Smooth muscle cell (in vitro differentiated cells): ENCODE measurements at regions not wholly inside any gene's neighbourhood (a gene's known extent, or its start where the extent isn't known, plus 50 kb on each side); places are given as distances from the start of the nearest gene placed in this dataset.

ENCODE experiments used
- DNase-seq: peaks from one replicate; lab custom pipeline; 2025; ENCODE audit not compliant: unreplicated experiment; lab: John Stamatoyannopoulos, UW
- H2AFZ ChIP-seq: fragments of 200-600 bp; sonication (generic); 2 replicates; pipeline ENCODE4 v1.6.0; 2016; ENCODE audit warnings: antibody characterized with exemption, low read depth, mild to moderate bottlenecking
- H3F3A ChIP-seq: fragments of 200-600 bp; sonication (generic); 2 replicates; pipeline ENCODE4 v1.6.0; 2017; ENCODE audit warnings: antibody characterized with exemption, low read depth
- H3K27ac ChIP-seq: fragments of 200-600 bp; sonication (generic); 2 replicates; pipeline ENCODE4 v1.5.1; 2016; ENCODE audit warnings: low read depth, mild to moderate bottlenecking
- H3K27me3 ChIP-seq: fragments of 200-600 bp; sonication (generic); 2 replicates; pipeline ENCODE4 v1.6.1; 2016; ENCODE audit warnings: low read depth, mild to moderate bottlenecking
- H3K36me3 ChIP-seq: fragments of 200-600 bp; sonication (generic); 2 replicates; pipeline ENCODE4 v1.5.1; 2016; ENCODE audit warnings: low read depth
- H3K4me1 ChIP-seq: fragments of 200-600 bp; sonication (generic); 2 replicates; pipeline ENCODE4 v1.5.1; 2016; ENCODE audit warnings: low read depth
- H3K4me2 ChIP-seq: fragments of 200-600 bp; sonication (generic); 2 replicates; pipeline ENCODE4 v1.6.0; 2016; ENCODE audit warnings: mild to moderate bottlenecking
- H3K4me3 ChIP-seq: fragments of 200-600 bp; sonication (generic); 2 replicates; pipeline ENCODE4 v1.5.1; 2016; ENCODE audit warnings: mild to moderate bottlenecking
- H3K79me2 ChIP-seq: fragments of 200-600 bp; sonication (generic); 2 replicates; pipeline ENCODE4 v1.6.0; 2016; ENCODE audit warnings: low read depth, mild to moderate bottlenecking
- H3K9ac ChIP-seq: fragments of 200-600 bp; sonication (generic); 2 replicates; pipeline ENCODE4 v1.6.0; 2016; ENCODE audit warnings: low read depth
- H3K9me3 ChIP-seq: fragments of 200-600 bp; sonication (generic); replicated peaks from 2 replicates; pipeline ENCODE4 v1.5.1; 2016; ENCODE audit warnings: low read depth
- H4K20me1 ChIP-seq: fragments of 200-600 bp; sonication (generic); 2 replicates; pipeline ENCODE4 v1.6.0; 2016; ENCODE audit warnings: low read depth
- CTCF ChIP-seq: fragments of 200-600 bp; sonication (generic); IDR thresholded peaks from 2 replicates; pipeline ENCODE4 v1.5.1; 2017; ENCODE audit warnings: borderline replicate concordance, mild to moderate bottlenecking, antibody characterized with exemption; ENCODE audit not compliant: insufficient read depth, poor library complexity, severe bottlenecking
- WGBS: methylation state at CpG from one replicate; pipeline ENCODE4 v1.1.7; 2016; ENCODE audit warnings: low lambda C conversion rate; 5-methylcytosine and 5-hydroxymethylcytosine counted together

- Histone ChIP-seq H3K9me3 (no peaks in the 10 kb centered on the region), H3K79me2 (no peaks in the 10 kb centered on the region), H3K27ac (peak overlapping the region; percentile 16), H3K4me2 (peak overlapping the region; percentile 45), H3F3A (no peaks in the 10 kb centered on the region), H3K9ac (peak overlapping the region; percentile 21), H3K27me3 (no peaks in the 10 kb centered on the region), H3K4me1 (no peaks in the 10 kb centered on the region), H4K20me1 (no peaks in the 10 kb centered on the region), H3K36me3 (no peaks in the 10 kb centered on the region), H2AFZ (peak overlapping the region; percentile 15), H3K4me3 (peak overlapping the region; percentile 1)
- no peak for TF ChIP-seq CTCF
- WGBS = 63% methylated on average over 5 of the region's 5 CpGs
- DNase-seq = no peak
Measured at GRCh38 chr18:41371156-41372045, 583.6 kb upstream of the PIK3C3 start.

GRCh38 chr18:41370740-41371139 lies 584.3 kb upstream of the PIK3C3 start:
- Histone ChIP-seq H2AFZ (no peak overlapping the region), H3K36me3 (no peaks in the 10 kb centered on the region), H4K20me1 (no peaks in the 10 kb centered on the region), H3K9ac (no peak overlapping the region), H3K79me2 (no peaks in the 10 kb centered on the region), H3F3A (no peaks in the 10 kb centered on the region), H3K4me2 (no peak overlapping the region), H3K4me1 (no peaks in the 10 kb centered on the region), H3K27ac (no peak overlapping the region), H3K9me3 (no peaks in the 10 kb centered on the region), H3K4me3 (no peak overlapping the region), H3K27me3 (no peaks in the 10 kb centered on the region)
- 62% methylated on average over 4 of the region's 4 CpGs for WGBS
- no peak for TF ChIP-seq CTCF
- no peak for DNase-seq

- no peak overlapping the region for H3K9ac ChIP-seq
- no peak for TF ChIP-seq CTCF
- H3K4me1 ChIP-seq = no peaks in the 10 kb centered on the region
- no peaks in the 10 kb centered on the region for H3F3A ChIP-seq
- no peak overlapping the region for H3K4me3 ChIP-seq
- peaks cover 9% of the 10 kb centered on the region for H3K36me3 ChIP-seq
- H3K27me3 ChIP-seq = no peaks in the 10 kb centered on the region
- H3K9me3 ChIP-seq = peaks cover 7% of the 10 kb centered on the region
- H3K79me2 ChIP-seq = no peaks in the 10 kb centered on the region
- H3K27ac ChIP-seq = no peak overlapping the region
- H3K4me2 ChIP-seq = no peak overlapping the region
- no peak for DNase-seq
- no peaks in the 10 kb centered on the region for H4K20me1 ChIP-seq
- no peak overlapping the region for H2AFZ ChIP-seq
- 86% methylated on average over 2 of the region's 2 CpGs for WGBS
Measured at GRCh38 chr18:41357708-41358107, 597.3 kb upstream of the PIK3C3 start.
